GM18867 (cell line): ENCODE measurements at regions not wholly inside any gene's neighbourhood (a gene's known extent, or its start where the extent isn't known, plus 50 kb on each side); places are given as distances from the start of the nearest gene placed in this dataset.
"Not testable (repeated sequence)": the region's sequence is repeated elsewhere in the genome, so short reads cannot be mapped to it uniquely, and the experiment has no call there.

Experiments used
- ATAC-seq: cut with Tn5 transposase; IDR thresholded peaks from one replicate; pipeline ENCODE4 v1.9.1; 2021; ENCODE audit warnings: mild to moderate bottlenecking, moderate library complexity; ENCODE audit not compliant: unreplicated experiment

DNA sequence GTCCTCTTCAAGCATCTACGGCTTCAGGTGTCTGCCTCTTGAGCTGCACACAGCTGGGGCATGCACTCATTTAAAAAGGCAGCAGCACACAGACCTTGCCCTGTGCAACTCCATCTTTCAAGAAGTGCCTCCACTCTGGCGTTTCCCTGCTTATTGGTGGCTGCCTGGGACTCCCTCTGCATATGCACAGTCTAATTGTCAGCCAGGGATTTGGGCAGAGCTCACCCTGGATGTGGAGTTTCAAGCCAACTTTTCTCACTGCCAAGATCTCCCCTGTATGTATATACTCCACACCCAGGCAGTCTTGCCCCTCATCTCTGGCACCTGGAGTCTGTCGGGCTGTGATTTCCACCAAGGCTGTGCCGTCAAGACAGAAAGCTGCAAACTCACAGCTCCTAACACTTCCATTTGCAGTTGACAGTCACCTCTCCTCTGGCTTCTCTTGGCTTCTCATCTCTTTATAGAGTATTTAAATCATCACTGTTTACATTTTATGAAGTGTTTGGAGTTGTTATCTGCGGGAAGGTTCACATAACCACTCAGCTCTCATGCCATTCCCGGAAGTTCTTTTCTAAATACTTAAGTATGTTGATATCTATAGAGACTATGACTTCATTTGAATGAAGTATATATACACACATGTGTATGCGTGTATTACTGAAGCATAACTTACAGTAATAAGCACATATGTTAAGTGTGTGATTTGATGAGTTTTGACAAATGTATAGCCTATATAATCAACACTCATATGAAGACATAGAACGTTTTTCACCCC, 128.2 kb downstream of the NPIPB11 start:
- not testable (repeated sequence) for ATAC-seq

DNA sequence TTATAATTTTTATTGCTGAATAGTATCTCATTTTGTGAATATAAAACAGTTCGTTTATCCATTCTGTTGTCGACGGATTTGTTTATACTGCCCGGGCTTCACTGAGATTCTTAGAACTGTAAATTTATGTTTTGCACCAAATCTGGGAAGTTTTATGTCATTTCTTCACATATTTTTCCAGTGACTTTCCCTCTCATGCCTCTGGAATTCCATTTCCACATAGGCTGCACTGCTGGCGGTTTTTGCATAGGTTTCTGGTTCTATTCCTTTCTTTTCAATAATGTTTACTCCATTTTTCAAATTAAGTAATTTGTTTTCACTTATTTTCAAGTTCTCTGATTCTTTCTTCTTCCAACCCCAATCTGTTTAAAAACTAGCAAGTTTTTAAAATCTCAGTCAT, 130.1 kb downstream of the NPIPB11 start:
- not testable (repeated sequence) for ATAC-seq

DNA sequence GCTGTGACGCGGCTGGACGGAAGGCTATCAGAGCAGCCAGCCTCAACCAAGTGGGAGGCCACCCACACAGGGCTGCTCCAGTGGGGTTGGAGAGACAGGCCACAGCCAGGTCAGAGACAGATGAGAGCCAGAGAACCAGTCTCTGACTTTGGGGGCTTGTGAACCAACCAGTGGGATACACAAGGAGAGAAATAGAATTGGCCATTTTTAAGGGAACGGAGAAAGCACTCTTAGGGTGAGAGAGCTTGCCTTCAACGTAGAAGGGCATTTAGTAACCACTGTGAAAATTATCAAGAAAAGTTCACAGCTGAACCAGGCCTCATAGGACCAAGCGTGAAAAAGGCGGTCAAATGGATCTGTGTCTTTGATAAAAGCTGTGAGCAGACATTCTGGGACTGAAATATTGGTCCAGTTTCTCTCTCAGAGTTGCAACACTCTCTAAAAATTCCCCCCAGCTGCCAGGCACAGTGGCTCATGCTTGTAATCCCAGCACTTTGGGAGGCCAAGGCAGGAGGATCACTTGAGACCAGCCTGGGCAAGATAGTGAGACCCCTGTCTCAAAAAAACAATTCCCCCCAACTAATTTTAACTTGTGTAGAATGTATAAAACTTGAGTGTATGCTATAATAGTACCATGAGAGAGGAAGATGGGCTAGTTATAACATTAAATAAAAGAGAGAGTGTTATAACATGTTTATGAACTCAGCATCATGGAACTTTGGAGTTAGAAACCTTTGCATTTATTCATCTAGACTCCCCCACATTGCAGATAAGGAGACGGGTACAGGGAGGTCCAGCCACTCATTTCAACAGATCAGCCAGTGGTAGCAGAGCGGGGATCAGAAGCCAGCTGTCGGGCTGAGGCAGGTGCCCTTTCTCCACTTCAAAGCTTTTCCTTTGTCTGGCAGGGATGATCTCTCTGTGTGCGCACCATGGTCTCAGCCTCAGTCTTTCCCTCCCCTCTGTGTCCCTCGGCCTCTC, 132.2 kb downstream of the NPIPB11 start:
- ATAC-seq, result not testable (repeated sequence)

DNA sequence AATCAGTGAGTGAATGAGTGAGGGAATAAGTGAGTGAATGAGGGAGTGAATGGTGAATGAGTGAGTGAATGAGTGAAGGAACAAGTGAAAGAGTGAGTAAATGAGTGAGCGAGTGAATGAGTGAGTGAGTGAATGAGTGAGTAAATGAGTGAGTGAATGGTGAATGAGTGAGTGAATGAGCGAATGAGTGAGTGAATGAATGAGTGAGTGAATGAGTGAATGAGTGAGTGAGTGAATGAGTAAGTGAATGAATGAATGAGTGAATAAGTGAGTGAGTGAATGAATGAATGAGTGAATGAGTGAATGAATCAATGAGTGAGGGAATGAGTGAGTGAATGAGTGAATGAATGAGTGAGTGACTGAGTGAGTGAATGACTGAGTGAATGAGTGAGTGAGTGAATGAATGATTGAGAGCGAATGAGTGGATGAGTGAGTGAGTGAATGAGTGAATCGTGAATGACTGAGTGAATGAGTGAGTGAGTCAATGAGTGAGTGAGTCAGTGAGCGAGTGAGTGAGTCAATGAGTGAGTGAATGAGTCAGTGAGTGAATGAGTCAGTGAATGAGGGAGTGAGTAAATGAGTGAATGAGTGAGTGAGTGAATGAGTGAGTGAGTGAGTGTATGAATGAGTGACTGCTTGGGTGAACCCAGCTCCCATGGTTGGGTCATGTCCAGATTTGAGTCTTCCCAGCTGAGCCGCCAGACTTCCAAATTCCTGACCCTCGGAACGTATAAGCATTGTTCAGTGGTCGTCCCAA, 133.0 kb downstream of the NPIPB11 start:
- ATAC-seq, result not testable (repeated sequence)

DNA sequence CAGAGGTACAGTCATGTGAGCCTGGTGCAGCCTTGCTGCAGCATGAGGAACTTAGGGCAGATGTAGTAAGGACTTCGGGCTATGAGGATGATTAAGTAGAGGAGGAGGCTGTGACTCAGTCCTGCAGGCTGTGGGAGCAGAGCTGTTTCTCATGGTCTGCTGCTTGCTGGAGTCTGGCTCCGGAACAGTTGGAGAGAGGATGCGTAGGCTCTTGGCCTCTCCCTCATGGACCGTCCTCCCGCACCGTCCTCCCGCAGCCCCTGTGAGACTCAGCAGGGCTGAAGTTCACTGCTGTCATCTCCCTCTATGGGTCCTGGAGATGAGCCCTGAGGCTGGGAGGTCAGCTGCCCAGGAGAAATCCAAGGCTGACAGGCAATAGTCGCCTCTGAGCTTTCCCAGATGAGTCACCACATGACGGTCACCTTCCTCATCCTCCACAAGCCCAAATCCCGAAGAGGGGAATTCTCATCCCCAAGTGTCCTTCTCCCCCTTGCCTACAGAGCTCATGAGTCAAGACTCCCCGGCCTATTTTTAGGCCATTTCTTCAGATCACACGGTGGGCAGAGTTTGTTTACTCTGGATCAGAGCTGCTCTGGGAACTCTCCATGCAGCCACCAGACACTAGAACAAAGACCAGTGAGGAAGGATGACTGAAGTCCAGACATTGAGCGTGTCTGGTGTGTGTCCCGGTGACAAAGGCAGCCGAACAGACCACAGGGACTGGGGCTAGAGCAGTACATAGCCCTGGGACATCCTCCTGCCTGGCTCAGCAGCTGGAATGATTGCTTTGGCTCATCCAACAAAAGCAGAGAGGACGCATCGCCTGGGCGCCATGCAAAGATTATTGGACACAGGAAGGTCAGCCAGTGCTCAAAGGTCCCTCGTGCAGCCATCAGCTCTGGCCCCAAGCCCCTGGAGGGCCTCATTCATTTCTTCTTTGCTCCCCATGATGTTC, 134.5 kb downstream of the NPIPB11 start:
- not testable (repeated sequence) for ATAC-seq

DNA sequence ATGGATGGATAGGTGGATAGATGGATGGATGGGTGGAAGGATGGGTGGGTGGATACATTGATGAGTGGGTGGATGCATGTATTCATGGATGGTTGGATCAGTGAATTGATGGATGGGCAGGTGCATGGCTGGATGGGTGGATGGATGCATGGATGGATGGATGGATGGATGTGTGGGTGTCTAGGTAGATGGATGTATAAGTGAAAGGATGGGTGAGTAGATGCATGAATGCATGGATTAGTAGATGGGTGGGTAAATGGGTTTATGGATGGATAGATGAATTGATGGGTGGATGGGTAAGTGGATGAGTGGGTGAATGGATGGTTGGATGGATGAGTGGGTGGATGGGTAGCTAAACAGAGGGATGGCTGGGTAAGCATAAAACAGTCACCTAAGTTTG, 135.6 kb downstream of the NPIPB11 start:
- ATAC-seq, result not testable (repeated sequence)

DNA sequence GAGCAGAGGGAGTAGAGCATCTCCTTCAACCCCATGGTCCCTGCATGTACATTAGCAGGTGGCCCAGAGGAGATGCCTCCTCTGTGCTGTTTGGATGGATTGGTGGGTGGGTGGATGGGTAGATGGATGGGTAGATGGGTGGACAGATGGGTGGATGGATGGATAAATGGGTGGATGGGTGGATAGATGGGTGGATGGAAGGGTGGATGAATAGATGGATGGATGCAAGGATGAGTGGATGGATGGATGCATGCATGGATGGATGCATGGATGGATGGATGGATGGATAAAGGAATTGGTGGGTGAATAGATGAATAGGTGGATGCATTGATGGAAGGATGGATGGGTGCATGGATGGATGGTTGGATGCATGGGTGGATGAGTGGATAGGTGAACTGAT, 136.5 kb downstream of the NPIPB11 start:
- not testable (repeated sequence) for ATAC-seq

DNA sequence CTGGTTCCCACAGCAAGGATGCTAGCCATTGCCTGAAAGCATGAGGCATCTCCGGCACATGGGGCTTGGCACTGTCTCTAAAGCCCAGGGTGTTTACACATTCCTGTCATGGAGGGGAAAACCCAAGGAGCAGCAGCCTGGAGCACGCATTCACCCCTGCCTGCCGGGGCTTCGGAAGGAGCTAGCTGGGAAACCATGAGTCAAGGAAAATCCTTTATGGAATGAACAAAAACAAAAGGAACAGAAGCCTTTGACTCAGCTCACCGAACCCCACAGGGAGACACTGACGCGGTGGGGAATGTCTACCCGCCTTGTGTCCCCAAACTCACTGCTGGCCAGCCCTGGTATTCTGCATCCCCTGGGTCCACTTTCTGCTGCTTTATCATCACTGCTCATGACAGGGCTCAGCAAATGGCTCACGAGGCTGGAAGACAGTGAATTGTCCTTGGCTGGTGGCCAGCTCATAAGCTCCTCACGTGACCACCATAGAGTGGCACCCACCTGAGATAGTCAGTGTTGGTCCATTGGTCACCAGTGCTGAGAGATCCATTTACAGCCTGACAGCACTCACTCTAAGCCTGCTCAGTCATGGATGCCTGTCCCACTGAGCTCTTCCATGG, 137.2 kb downstream of the NPIPB11 start:
- ATAC-seq, result not testable (repeated sequence)

DNA sequence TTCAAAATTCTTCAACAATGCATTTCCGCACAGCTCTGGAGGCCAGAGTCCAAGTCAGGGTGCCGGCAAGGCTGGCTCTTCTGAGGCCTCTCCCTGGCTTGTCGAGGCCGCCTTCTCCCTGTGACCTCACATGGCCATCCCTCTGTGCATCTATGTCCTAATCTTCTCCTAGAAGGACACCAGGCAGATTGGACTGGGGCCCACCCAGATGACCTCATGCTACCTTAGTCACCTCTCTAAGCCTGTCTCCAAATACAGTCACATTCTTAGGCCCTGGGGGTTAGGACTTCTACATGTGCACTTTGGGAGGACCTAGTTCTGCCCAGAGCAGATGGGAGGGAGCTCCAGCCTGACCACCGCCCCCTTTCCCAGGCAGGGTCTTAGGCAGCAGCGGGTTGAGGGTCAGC, 137.7 kb downstream of the NPIPB11 start:
- ATAC-seq, result not testable (repeated sequence)

DNA sequence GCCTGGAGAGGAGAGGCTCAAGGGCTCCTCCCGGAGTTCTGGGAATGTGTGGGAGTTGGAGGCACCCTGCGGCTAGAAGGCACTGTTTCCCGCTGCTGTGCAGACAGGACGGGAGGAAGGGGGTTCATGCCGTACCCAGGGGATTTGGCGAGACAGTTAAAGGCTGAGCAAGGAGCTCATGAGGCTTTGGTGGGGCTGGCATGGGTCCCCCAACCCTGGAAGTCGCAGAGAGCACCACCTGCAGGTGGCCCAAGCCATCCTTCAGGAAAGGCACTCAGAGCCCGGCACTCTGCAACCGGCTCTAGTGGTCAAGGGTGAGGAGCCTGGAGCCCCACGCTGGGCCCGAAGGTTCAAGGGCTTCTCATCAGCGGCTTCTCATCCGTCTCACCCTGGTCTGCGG, 138.2 kb downstream of the NPIPB11 start:
- not testable (repeated sequence) for ATAC-seq

DNA sequence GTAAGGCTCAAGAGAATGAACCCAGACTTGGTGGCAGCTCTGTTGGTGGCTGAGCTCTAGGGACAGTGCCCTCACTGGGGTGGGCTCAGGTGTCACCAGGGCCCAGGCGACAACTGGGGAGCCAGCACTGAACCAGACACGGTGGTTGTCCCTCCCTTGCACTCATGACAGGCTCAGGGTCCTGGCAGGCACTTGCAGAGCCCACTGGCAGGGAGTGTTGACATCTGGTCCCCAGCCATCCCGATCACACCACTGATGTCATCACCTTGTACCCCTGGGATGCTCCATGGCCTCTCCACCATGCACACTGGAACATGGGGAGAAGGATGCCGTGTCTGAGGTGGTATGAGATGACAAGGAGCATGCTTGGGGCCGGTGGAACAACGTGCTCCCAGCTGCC, 138.6 kb downstream of the NPIPB11 start:
- ATAC-seq, result not testable (repeated sequence)

DNA sequence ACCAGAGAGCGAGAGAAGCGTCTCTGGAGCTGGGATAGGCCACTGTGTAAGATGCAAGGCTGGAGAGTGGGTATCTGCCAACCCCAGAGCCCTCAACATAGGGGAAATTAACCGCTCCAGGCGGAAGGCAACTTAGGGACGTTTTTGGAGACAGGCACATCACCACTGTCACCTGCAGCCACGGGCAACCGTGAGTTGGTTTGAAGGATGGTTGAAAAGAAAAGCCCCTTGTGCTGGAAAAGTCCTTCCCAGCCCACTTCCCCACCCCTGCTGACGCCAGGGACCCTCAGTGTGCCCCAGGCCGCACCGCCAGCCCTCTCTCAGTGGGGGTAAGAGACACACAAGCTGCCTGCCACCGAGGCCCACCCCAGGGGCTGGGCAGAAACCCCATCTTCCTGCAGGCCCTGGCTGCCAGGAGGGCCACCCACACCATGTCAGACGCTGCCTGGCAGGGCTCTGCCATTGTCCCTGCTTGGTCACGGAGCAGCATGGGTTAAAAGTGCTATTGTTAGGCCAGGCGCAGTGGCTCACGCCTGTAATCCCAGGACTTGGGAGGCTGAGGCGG, 139.4 kb downstream of the NPIPB11 start:
- not testable (repeated sequence) for ATAC-seq

DNA sequence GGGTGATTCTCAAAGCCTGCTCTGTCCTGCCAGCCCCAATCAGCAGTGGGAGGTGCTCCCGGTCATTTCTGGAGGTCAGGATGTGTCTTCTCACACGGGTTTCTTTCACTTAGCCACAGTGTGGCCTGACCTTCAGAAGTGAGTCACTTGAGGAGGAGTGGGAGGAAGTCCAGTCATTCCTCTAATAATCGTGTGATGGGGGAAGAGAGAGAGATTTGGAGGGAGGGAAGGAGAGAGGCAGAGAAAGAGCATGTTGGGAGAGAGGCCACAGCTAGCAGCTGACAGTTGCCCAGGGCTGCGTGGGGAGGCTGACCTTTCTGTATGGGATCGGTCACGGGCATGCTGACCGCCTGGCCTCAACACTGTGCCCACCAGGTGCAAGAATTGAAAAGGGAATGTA, 139.9 kb downstream of the NPIPB11 start:
- not testable (repeated sequence) for ATAC-seq

DNA sequence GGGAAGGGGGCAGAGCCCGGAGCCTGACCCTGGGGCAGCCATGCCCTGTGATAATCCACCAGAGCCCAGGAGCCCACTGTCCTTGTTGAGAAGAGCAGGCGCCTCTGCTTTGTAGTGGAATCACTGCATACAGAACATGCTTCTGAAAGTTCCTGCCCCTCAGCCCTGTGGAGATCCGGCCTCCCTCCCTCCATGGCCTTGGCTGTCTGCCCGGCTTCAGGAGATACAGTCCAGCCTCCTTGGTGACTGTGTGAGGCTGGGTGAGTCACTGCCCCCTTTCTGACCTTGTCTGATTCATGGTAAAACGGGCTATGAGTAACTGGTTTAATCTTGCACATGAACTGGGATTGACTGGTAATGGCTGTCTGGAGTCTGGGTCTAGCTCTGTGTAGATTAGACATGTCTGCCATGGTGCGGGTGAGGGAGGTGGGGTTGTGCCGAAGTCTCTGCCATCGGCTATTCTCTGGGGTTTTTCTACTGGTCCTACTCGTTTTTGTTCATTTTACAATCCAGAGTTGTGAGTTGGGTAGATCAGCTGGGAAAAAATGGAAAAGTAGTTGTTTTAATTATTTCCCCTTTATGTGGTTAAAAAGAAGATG, 141.2 kb downstream of the NPIPB11 start:
- not testable (repeated sequence) for ATAC-seq

DNA sequence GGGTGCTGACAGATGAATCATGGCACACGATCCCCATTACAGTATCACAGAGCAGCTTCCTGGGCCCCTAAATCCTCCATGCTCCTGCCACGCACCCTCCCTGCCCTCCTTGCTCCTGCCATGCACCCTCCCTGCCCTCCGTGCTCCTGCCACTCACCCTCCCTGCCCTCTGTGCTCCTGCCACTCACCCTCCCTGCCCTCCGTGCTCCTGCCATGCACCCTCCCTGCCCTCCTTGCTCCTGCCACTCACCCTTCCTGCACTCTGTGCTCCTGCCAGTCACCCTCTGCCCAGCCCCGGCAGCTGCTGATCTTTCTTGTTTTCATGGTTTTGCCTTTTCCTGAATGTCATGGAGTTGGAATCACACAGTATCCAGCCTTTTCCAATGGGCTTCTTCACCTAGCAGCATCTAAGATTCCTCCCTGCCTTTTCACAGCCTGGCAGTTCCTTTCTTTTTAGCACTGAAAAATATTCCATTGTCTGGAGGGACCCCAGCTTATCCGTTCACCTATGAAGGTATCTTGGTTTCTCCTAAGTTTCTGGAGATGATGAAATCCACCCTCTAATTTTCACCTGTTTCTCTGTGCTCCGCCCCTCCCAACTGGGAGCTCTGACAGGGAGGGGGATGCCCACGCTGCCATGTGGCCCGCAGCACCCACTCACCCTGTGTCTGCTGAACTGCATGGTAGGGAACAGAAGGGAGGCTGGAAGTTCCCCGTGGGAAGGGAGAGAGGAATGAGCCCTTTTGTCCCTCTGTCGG, 142.3 kb downstream of the NPIPB11 start:
- ATAC-seq, result not testable (repeated sequence)

DNA sequence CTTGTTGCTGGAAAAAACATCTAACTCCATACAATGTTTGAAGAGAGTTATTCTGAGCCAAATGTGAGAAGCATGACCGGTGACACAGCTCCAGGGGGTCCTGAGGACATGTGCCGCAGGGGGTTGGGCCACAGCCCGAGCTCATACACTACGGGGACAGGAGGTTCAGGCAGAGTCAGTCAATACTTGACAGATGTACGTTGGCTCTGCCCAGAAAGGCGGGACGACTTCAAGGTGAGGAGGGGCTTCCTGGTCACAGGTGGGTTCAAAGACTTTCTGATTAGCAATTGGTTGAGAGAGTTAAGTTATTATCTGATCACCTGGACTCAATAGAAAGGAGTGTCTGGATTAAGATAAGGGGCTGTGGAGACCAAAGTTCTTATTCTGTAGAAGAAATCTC, 143.8 kb downstream of the NPIPB11 start:
- ATAC-seq, result not testable (repeated sequence)

DNA sequence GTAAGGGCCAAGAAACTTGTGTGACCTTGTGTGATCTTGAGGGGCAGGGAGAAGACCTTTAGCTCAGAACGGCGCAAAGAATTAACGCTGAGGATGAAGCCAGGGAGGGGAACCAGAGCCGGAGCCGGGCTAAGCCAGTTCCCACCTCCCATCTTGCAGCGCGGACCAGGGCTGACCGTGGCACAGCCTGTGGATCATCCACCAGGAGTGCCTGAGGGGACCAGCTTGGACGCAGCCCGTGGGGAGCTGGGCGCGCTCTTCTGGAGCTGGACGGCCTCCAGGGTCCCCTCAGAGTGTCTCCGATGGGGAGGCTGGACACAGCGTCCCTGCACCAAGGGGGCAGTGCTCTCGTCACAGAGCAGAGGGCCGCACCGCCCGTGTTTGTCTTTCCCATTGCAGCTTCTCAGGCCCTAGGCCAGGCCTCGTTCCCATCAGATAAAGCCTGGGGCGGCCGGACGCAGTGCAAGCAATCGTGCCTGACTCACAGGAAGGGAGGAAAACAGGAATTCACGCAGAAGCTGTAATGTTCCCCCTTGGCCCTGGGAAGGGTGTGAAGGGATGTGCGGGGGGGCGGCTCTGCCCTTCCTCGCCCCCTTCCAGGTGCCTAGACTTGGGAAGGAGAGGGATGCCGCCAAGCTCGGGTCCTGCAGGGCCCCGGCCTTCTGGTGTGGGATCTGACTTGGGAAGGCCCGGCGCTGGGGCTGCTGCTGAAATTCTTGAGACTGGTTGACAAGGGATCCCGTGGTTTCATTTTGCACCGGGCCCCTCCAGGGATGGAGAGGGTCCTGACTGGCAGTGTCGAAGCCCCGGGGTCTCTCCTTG, 144.9 kb downstream of the NPIPB11 start:
- not testable (repeated sequence) for ATAC-seq
